IPS-20b (cell line): ENCODE measurements at regions not wholly inside any gene's neighbourhood (a gene's known extent, or its start where the extent isn't known, plus 50 kb on each side); places are given as distances from the start of the nearest gene placed in this dataset.
"Not testable (repeated sequence)": the region's sequence is repeated elsewhere in the genome, so short reads cannot be mapped to it uniquely, and the experiment has no call there.

Source experiments
- H3K27ac ChIP-seq: one replicate; pipeline ENCODE4 v1.5.1; 2013; ENCODE audit warnings: low read length
- H3K27me3 ChIP-seq: 2 replicates; pipeline ENCODE4 v1.6.1; 2013; ENCODE audit warnings: mild to moderate bottlenecking, low read length, inconsistent platforms; ENCODE audit not compliant: insufficient read depth
- H3K36me3 ChIP-seq: 2 replicates; pipeline ENCODE4 v1.6.1; 2013; ENCODE audit warnings: low read depth, mild to moderate bottlenecking, inconsistent platforms, low read length, moderate library complexity; ENCODE audit not compliant: insufficient read depth
- H3K4me1 ChIP-seq: 2 replicates; pipeline ENCODE4 v1.6.1; 2013; ENCODE audit warnings: mild to moderate bottlenecking, control low read depth, inconsistent platforms, low read length, moderate library complexity; ENCODE audit not compliant: insufficient read depth
- H3K4me3 ChIP-seq: 2 replicates; pipeline ENCODE4 v1.5.1; 2013; ENCODE audit warnings: mild to moderate bottlenecking, low read length, inconsistent platforms
- H3K9ac ChIP-seq: 2 replicates; pipeline ENCODE4 v1.6.1; 2013; ENCODE audit warnings: low read depth, mild to moderate bottlenecking, inconsistent platforms, low read length, moderate library complexity
- H3K9me3 ChIP-seq: 2 replicates; pipeline ENCODE4 v1.6.1; 2013; ENCODE audit warnings: mild to moderate bottlenecking, low read depth, low read length, inconsistent platforms; ENCODE audit not compliant: insufficient read depth

DNA sequence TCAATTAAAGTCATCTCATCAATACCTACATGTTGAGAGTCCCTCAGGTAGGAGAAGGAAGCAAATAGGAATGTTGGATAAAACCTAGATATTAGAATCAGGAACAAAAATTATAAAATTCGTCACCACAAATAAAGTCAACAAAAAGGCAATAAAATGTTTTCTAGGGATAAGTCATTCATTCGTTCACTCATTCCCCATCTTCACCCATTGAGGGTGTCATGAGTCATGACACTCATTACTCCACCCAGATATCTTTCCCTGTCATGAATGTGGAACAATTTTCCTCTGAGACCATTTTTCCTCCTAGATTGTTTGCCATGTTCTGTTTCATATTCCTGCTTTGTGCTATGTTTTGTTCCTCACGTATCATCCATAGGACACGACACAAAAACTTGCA, 50.9 kb upstream of the OLIG3 start:
- no peak overlapping the region for H3K4me3 ChIP-seq

GRCh38 chr6:137547186-137547585, 53.0 kb upstream of the OLIG3 start:
- Histone ChIP-seq H3K4me1 (peaks cover 41% of the 10 kb centered on the region), H3K9ac (no peak overlapping the region), H3K4me3 (peak overlapping the region; percentile 27; the same call in 1 of the 2 replicates), H3K36me3 (no peaks in the 10 kb centered on the region), H3K27me3 (no peaks in the 10 kb centered on the region), H3K9me3 (no peaks in the 10 kb centered on the region), H3K27ac (no peak overlapping the region)

More for the DNA sequence above, 50.9 kb upstream of the OLIG3 start:
- H3K27ac ChIP-seq: no peak overlapping the region
- no peak overlapping the region for H3K9ac ChIP-seq
- no peaks in the 10 kb centered on the region for H3K27me3 ChIP-seq
- H3K36me3 ChIP-seq: no peaks in the 10 kb centered on the region
- no peaks in the 10 kb centered on the region for H3K9me3 ChIP-seq
- peaks cover 44% of the 10 kb centered on the region for H3K4me1 ChIP-seq

GRCh38 chr6:137547601-137548000, 53.4 kb upstream of the OLIG3 start:
- Histone ChIP-seq H3K36me3 (no peaks in the 10 kb centered on the region), H3K4me1 (peaks cover 37% of the 10 kb centered on the region), H3K9me3 (no peaks in the 10 kb centered on the region), H3K27ac (no peak overlapping the region), H3K27me3 (no peaks in the 10 kb centered on the region), H3K9ac (no peak overlapping the region), H3K4me3 (peak overlapping the region; percentile 27; the same call in 1 of the 2 replicates)

GRCh38 chr6:137549106-137549505, 54.9 kb upstream of the OLIG3 start:
- H3K27ac ChIP-seq: no peak overlapping the region
- H3K4me3 ChIP-seq: no peak overlapping the region
- H3K4me1 ChIP-seq: peaks cover 28% of the 10 kb centered on the region; the same call in 1 of the 2 replicates
- no peaks in the 10 kb centered on the region for H3K27me3 ChIP-seq
- H3K9me3 ChIP-seq: no peaks in the 10 kb centered on the region
- no peaks in the 10 kb centered on the region for H3K36me3 ChIP-seq
- no peak overlapping the region for H3K9ac ChIP-seq

DNA sequence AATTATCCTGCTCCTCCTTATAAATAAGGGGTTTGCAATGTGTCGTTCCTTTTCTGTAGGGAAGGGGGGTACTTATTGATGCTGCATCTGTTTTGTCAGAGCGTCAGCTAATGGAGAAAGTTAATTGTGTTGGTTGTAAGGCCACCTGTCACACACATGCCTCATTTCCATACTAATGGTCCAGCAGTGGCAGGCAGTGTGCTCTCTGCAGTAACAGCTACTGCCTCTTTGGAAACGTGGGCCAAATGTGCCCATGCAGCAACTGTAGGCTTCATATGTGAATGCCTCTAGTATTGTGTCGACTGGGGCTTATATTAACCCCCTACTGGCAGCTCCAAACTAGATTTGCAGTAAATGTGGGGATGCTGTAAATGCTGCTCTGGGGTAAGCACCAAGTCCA, 56.3 kb upstream of the OLIG3 start:
- Histone ChIP-seq H3K9ac (no peak overlapping the region), H3K27me3 (no peaks in the 10 kb centered on the region), H3K4me1 (peaks cover 28% of the 10 kb centered on the region; the same call in 1 of the 2 replicates), H3K27ac (no peak overlapping the region), H3K4me3 (no peak overlapping the region; the same call in 1 of the 2 replicates), H3K36me3 (no peaks in the 10 kb centered on the region), H3K9me3 (no peaks in the 10 kb centered on the region)

GRCh38 chr6:137552146-137552545, 58.0 kb upstream of the OLIG3 start:
- no peaks in the 10 kb centered on the region for H3K27me3 ChIP-seq
- H3K4me1 ChIP-seq: peaks cover 19% of the 10 kb centered on the region; the same call in 1 of the 2 replicates
- H3K4me3 ChIP-seq: no peak overlapping the region
- no peak overlapping the region for H3K9ac ChIP-seq
- no peak overlapping the region for H3K27ac ChIP-seq
- no peaks in the 10 kb centered on the region for H3K36me3 ChIP-seq
- H3K9me3 ChIP-seq: no peaks in the 10 kb centered on the region

- H3K27ac ChIP-seq: no peak overlapping the region
- H3K4me1 ChIP-seq: peaks cover 13% of the 10 kb centered on the region; the same call in 1 of the 2 replicates
- H3K27me3 ChIP-seq: no peaks in the 10 kb centered on the region
- H3K4me3 ChIP-seq: no peak overlapping the region
- no peak overlapping the region for H3K9ac ChIP-seq
- no peaks in the 10 kb centered on the region for H3K36me3 ChIP-seq
- H3K9me3 ChIP-seq: no peaks in the 10 kb centered on the region
Observed at GRCh38 chr6:137552809-137553208, 58.6 kb upstream of the OLIG3 start.

DNA sequence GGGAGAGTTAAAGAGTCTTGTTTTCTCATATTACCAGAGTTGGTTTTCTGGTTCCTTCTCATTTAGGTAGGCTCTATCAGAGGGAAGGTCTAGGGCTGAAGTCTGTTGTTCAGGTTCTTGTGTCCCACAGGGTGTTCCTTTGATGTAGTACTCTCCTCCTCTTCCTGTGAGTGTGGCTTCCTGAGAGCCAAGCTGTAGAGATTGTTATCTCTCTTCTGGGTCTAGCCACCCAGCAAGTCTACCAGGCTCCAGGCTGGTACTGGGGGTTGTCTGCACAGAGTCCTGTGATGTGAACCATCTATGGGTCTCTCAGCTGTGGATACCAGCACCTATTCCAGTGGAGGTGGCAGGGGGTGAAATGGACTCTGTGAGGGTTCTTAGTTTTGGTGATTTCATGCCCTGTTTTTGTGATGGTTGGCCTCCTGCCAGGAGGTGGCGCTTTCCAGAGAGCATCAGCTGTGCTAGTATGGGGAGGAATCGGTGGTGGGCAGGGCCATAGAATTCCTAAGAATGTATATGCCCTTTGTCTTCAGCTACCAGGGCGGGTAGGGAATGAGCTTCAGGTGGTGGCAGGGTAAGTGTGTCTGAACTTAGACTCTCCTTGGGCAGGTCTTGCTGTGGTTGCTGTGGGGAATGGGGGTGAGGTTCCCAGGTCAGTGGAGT, 65.5 kb upstream of the OLIG3 start:
- not testable (repeated sequence) for H3K9ac ChIP-seq, H3K27me3 ChIP-seq, H3K4me3 ChIP-seq, H3K9me3 ChIP-seq, H3K4me1 ChIP-seq, H3K27ac ChIP-seq, H3K36me3 ChIP-seq

- Histone ChIP-seq H3K4me3 (no peak overlapping the region), H3K9ac (no peak overlapping the region), H3K27ac (no peak overlapping the region), H3K9me3 (no peaks in the 10 kb centered on the region), H3K4me1 (no peaks in the 10 kb centered on the region), H3K27me3 (no peaks in the 10 kb centered on the region), H3K36me3 (no peaks in the 10 kb centered on the region)
Observed at GRCh38 chr6:137560184-137560563, 66.0 kb upstream of the OLIG3 start.

GRCh38 chr6:137568067-137568466, 73.9 kb upstream of the OLIG3 start:
- no peaks in the 10 kb centered on the region for H3K36me3 ChIP-seq
- no peaks in the 10 kb centered on the region for H3K9me3 ChIP-seq
- H3K4me3 ChIP-seq: no peak overlapping the region
- H3K27me3 ChIP-seq: no peaks in the 10 kb centered on the region
- H3K9ac ChIP-seq: no peak overlapping the region
- no peaks in the 10 kb centered on the region for H3K4me1 ChIP-seq
- no peak overlapping the region for H3K27ac ChIP-seq

GRCh38 chr6:137570393-137570792, 76.2 kb upstream of the OLIG3 start:
- no peaks in the 10 kb centered on the region for H3K27me3 ChIP-seq
- no peak overlapping the region for H3K4me3 ChIP-seq
- H3K27ac ChIP-seq: no peak overlapping the region
- no peaks in the 10 kb centered on the region for H3K9me3 ChIP-seq
- no peak overlapping the region for H3K9ac ChIP-seq
- no peaks in the 10 kb centered on the region for H3K36me3 ChIP-seq
- no peaks in the 10 kb centered on the region for H3K4me1 ChIP-seq

- Histone ChIP-seq H3K36me3 (no peaks in the 10 kb centered on the region), H3K9ac (no peak overlapping the region), H3K4me1 (no peaks in the 10 kb centered on the region), H3K9me3 (no peaks in the 10 kb centered on the region), H3K27me3 (no peaks in the 10 kb centered on the region), H3K27ac (no peak overlapping the region), H3K4me3 (no peak overlapping the region)
Observed at GRCh38 chr6:137571854-137572253, 77.7 kb upstream of the OLIG3 start.
